NOMO-1 treated with DMSO at 0.1 percent for 48 hours (cell line): ENCODE measurements at regions not wholly inside any gene's neighbourhood (a gene's known extent, or its start where the extent isn't known, plus 50 kb on each side); places are given as distances from the start of the nearest gene placed in this dataset.

Source experiments
- DNase-seq: peaks from one replicate; lab custom pipeline; 2025; ENCODE audit not compliant: unreplicated experiment; lab: John Stamatoyannopoulos, UW

- DNase-seq, result no peak
Measured at GRCh38 chr1:29969576-29969975, 733.3 kb downstream of the PTPRU start.

GRCh38 chr1:29967261-29967660, 730.9 kb downstream of the PTPRU start:
- no peak for DNase-seq

- DNase-seq, result no peak
Measured at GRCh38 chr1:29966526-29967045, 730.3 kb downstream of the PTPRU start.

GRCh38 chr1:29964718-29965533, 728.6 kb downstream of the PTPRU start:
- no peak for DNase-seq

GRCh38 chr1:29963946-29964345, 727.6 kb downstream of the PTPRU start:
- DNase-seq, result no peak

GRCh38 chr1:29962831-29963247, 726.5 kb downstream of the PTPRU start:
- no peak for DNase-seq

- no peak for DNase-seq
Measured at GRCh38 chr1:29962336-29962735, 726.0 kb downstream of the PTPRU start.

- no peak for DNase-seq
Measured at GRCh38 chr1:29961293-29962059, 725.2 kb downstream of the PTPRU start.

- DNase-seq, result no peak
Measured at GRCh38 chr1:29960876-29961275, 724.6 kb downstream of the PTPRU start.

- no peak for DNase-seq
Measured at GRCh38 chr1:29960156-29960755, 723.9 kb downstream of the PTPRU start.

GRCh38 chr1:29959356-29959755, 723.0 kb downstream of the PTPRU start:
- DNase-seq, result no peak

GRCh38 chr1:29958271-29958670, 721.9 kb downstream of the PTPRU start:
- DNase-seq, result no peak

GRCh38 chr1:29956349-29957030, 720.2 kb downstream of the PTPRU start:
- DNase-seq, result no peak

- DNase-seq, result no peak
Measured at GRCh38 chr1:29954591-29954990, 718.3 kb downstream of the PTPRU start.

- no peak for DNase-seq
Measured at GRCh38 chr1:29953961-29954360, 717.6 kb downstream of the PTPRU start.

- no peak for DNase-seq
Measured at GRCh38 chr1:29949676-29950075, 713.4 kb downstream of the PTPRU start.

GRCh38 chr1:29948581-29948980, 712.3 kb downstream of the PTPRU start:
- DNase-seq, result no peak

GRCh38 chr1:29946057-29946456, 709.7 kb downstream of the PTPRU start:
- no peak for DNase-seq

GRCh38 chr1:29945426-29945825, 709.1 kb downstream of the PTPRU start:
- no peak for DNase-seq

- no peak for DNase-seq
Measured at GRCh38 chr1:29944253-29944905, 708.1 kb downstream of the PTPRU start.

- DNase-seq, result no peak
Measured at GRCh38 chr1:29943034-29943433, 706.7 kb downstream of the PTPRU start.
